ENCODE measurements at regions not wholly inside any gene's neighbourhood (a gene's known extent, or its start where the extent isn't known, plus 50 kb on each side); places are given as distances from the start of the nearest gene placed in this dataset.

GRCh38 chr3:178258121-178258520 lies 278.1 kb upstream of the KCNMB2 start:
- no peak for DNase-seq

GRCh38 chr3:178259703-178260102 lies 276.5 kb upstream of the KCNMB2 start:
- no peak for DNase-seq

- no peak for DNase-seq
Measured at GRCh38 chr3:178260887-178261565, 275.2 kb upstream of the KCNMB2 start.

GRCh38 chr3:178263236-178263916 lies 272.9 kb upstream of the KCNMB2 start:
- peak; percentile 78 for DNase-seq

GRCh38 chr3:178267158-178267844 lies 268.9 kb upstream of the KCNMB2 start:
- no peak for DNase-seq

GRCh38 chr3:178270838-178271237 lies 265.4 kb upstream of the KCNMB2 start:
- no peak for DNase-seq

GRCh38 chr3:178271740-178272387 lies 264.4 kb upstream of the KCNMB2 start:
- DNase-seq = no peak

- no peak for DNase-seq
Measured at GRCh38 chr3:178272841-178273240, 263.4 kb upstream of the KCNMB2 start.

- no peak for DNase-seq
Measured at GRCh38 chr3:178274711-178275110, 261.5 kb upstream of the KCNMB2 start.

GRCh38 chr3:178275311-178275710 lies 260.9 kb upstream of the KCNMB2 start:
- DNase-seq = no peak

GRCh38 chr3:178275793-178276192 lies 260.4 kb upstream of the KCNMB2 start:
- DNase-seq = no peak

- DNase-seq = no peak
Measured at GRCh38 chr3:178277605-178278004, 258.6 kb upstream of the KCNMB2 start.

GRCh38 chr3:178283561-178283960 lies 252.7 kb upstream of the KCNMB2 start:
- no peak for DNase-seq

- DNase-seq = no peak
Measured at GRCh38 chr3:178284181-178284580, 252.1 kb upstream of the KCNMB2 start.

GRCh38 chr3:178288074-178288473 lies 248.2 kb upstream of the KCNMB2 start:
- DNase-seq = no peak

GRCh38 chr3:178289544-178290160 lies 246.6 kb upstream of the KCNMB2 start:
- peak; percentile 36 for DNase-seq

GRCh38 chr3:178291574-178292370 lies 244.5 kb upstream of the KCNMB2 start:
- DNase-seq = no peak

GRCh38 chr3:178295292-178295912 lies 240.8 kb upstream of the KCNMB2 start:
- DNase-seq = no peak

GRCh38 chr3:178297199-178297598 lies 239.0 kb upstream of the KCNMB2 start:
- DNase-seq = no peak

GRCh38 chr3:178297740-178298139 lies 238.5 kb upstream of the KCNMB2 start:
- DNase-seq = no peak

GRCh38 chr3:178300441-178300959 lies 235.7 kb upstream of the KCNMB2 start:
- DNase-seq = no peak
